ENCODE measurements at regions not wholly inside any gene's neighbourhood (a gene's known extent, or its start where the extent isn't known, plus 50 kb on each side); places are given as distances from the start of the nearest gene placed in this dataset.
"Not testable (repeated sequence)": the region's sequence is repeated elsewhere in the genome, so short reads cannot be mapped to it uniquely, and the experiment has no call there.

DNA sequence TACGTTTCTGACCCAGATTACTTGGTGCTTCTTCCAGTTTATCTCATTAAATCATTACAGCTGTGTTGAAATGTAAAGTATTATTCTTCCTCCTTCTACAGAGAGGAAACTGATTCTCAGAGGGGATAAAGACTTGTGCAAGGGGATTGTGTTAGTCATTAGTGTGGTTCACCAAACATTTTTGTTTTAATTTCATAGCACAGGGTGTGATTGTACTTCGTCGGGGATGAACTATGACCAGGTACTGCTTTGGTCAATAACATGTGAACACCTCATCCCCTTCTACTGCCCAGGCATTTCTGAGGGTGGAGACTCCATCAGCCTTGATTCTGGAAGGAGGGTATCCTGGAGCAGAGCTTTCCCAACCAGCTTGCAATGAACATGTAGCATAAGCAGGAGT is 120.2 kb upstream of the ALX4 start:
- DNase-seq, result no peak
- 49% methylated on average over 2 of the region's 3 CpGs for WGBS (ENCODE audit: insufficient coverage, low coverage, low lambda C conversion rate, missing lambda C conversion rate)
- no peak for TF ChIP-seq POLR2A (IDR thresholded peaks at IDR 0.05)
- ATAC-seq, result no peak
- Histone ChIP-seq H3K27me3 (no peaks in the 10 kb centered on the region), H3K4me3 (no peak overlapping the region), H3K4me1 (no peaks in the 10 kb centered on the region), H3K9me3 (no peaks in the 10 kb centered on the region), H3K27ac (no peak overlapping the region), H3K36me3 (no peaks in the 10 kb centered on the region)
- intact Hi-C loops (cut with DNase I), result no loop called here

DNA sequence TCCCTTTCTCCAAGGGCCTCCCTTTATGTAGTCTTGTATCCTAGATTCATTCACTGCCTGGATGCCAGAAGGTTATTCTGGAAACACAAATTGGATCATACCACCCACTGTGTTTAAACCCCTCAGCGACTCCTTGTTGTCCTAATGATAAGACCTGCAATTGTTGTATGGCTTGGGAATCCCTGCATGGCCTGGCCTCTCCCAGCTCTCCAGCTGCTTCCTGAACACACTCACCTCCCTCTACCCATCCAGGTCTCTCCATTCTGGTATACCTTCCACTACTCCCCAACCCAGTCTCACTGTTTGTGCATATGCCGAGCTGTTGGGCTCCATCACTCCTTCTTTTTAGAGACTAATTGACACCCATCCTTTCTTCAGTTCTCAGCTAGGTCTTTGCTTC is 124.3 kb upstream of the ALX4 start:
- H3K27me3 ChIP-seq, result no peaks in the 10 kb centered on the region
- no peak for TF ChIP-seq POLR2A (IDR thresholded peaks at IDR 0.05)
- TF ChIP-seq, protein P1, sequence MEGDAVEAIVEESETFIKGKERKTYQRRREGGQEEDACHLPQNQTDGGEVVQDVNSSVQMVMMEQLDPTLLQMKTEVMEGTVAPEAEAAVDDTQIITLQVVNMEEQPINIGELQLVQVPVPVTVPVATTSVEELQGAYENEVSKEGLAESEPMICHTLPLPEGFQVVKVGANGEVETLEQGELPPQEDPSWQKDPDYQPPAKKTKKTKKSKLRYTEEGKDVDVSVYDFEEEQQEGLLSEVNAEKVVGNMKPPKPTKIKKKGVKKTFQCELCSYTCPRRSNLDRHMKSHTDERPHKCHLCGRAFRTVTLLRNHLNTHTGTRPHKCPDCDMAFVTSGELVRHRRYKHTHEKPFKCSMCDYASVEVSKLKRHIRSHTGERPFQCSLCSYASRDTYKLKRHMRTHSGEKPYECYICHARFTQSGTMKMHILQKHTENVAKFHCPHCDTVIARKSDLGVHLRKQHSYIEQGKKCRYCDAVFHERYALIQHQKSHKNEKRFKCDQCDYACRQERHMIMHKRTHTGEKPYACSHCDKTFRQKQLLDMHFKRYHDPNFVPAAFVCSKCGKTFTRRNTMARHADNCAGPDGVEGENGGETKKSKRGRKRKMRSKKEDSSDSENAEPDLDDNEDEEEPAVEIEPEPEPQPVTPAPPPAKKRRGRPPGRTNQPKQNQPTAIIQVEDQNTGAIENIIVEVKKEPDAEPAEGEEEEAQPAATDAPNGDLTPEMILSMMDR (IDR thresholded peaks at IDR 0.05), result no peak
- no peak overlapping the region for H3K27ac ChIP-seq
- 63% methylated on average over 2 of the region's 2 CpGs for WGBS (ENCODE audit: insufficient coverage, low coverage, low lambda C conversion rate, missing lambda C conversion rate)
- no peaks in the 10 kb centered on the region for H3K9me3 ChIP-seq
- intact Hi-C loops (cut with DNase I), result no loop called here
- H3K36me3 ChIP-seq, result no peaks in the 10 kb centered on the region
- no peak overlapping the region for H3K4me3 ChIP-seq
- ATAC-seq, result no peak
- H3K4me1 ChIP-seq, result no peaks in the 10 kb centered on the region
- no peak for DNase-seq

DNA sequence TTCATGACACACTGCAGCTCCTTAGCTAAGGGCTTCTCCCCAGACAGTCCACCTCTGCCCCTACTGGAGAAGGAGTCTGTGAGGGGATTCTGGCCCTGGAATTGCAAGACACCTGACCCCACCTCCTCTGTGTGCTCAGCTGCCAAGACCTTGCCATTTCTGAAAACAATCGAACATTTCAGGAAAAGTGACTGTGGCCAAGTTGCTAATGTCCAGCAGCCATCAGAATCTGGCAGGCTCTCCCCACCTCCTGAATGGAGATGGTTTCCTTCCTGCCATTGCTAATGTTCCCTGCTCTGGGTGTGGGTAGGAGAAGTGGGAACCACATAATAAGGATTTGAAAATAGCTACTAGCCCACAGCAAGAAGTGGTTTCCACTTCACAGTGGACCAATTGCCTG is 127.2 kb upstream of the ALX4 start:
- Histone ChIP-seq H3K4me3 (no peak overlapping the region), H3K36me3 (no peaks in the 10 kb centered on the region), H3K27me3 (no peaks in the 10 kb centered on the region), H3K9me3 (no peaks in the 10 kb centered on the region), H3K27ac (no peak overlapping the region), H3K4me1 (no peaks in the 10 kb centered on the region)
- intact Hi-C loops (cut with DNase I), result no loop called here
- DNase-seq (no peak), ATAC-seq (no peak)
- TF ChIP-seq, protein P1 (IDR thresholded peaks at IDR 0.05), result no peak
- no peak for TF ChIP-seq POLR2A (IDR thresholded peaks at IDR 0.05)
- 56% methylated on average over 1 of the region's 1 CpG for WGBS (ENCODE audit: insufficient coverage, low coverage, low lambda C conversion rate, missing lambda C conversion rate)

DNA sequence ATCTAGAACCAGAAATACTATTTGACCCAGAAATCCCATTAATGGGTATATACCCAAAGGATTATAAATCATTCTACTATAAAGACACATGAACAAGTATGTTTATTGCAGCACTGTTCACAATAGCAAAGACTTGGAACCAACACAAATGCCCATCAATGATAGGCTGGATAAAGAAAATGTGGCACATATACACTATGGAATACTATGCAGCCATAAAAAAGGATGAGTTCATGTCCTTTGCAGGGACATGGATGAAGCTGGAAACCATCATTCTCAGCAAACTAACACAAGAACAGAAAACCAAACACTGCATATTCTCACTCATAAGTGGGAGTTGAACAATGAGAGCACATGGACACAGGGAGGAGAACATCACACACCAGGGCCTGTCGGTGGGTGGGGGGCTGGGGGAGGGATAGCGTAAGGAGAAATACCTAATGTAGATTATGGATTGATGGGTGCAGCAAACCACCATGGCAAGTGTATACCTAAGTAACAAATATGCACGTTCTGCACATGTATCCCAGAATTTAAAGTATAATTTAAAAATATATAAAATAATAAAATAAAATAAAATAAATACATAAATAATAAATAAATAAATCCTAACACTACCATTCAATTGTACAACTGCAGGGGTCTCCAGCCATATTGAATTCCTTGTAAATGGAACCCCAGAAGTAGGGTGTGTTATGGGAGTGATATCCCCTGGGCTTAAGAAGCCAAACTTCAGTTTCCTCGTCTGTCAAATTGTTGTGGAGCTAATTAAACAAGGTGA is 122.4 kb upstream of the CD82 start:
- intact Hi-C loops (cut with DNase I); H3K27ac ChIP-seq; H3K36me3 ChIP-seq; DNase-seq; H3K4me3 ChIP-seq; H3K9me3 ChIP-seq; H3K4me1 ChIP-seq; ATAC-seq; H3K27me3 ChIP-seq: not testable (repeated sequence)
- 85% methylated on average over 3 of the region's 4 CpGs for WGBS (ENCODE audit: insufficient coverage, low coverage, low lambda C conversion rate, missing lambda C conversion rate)

DNA sequence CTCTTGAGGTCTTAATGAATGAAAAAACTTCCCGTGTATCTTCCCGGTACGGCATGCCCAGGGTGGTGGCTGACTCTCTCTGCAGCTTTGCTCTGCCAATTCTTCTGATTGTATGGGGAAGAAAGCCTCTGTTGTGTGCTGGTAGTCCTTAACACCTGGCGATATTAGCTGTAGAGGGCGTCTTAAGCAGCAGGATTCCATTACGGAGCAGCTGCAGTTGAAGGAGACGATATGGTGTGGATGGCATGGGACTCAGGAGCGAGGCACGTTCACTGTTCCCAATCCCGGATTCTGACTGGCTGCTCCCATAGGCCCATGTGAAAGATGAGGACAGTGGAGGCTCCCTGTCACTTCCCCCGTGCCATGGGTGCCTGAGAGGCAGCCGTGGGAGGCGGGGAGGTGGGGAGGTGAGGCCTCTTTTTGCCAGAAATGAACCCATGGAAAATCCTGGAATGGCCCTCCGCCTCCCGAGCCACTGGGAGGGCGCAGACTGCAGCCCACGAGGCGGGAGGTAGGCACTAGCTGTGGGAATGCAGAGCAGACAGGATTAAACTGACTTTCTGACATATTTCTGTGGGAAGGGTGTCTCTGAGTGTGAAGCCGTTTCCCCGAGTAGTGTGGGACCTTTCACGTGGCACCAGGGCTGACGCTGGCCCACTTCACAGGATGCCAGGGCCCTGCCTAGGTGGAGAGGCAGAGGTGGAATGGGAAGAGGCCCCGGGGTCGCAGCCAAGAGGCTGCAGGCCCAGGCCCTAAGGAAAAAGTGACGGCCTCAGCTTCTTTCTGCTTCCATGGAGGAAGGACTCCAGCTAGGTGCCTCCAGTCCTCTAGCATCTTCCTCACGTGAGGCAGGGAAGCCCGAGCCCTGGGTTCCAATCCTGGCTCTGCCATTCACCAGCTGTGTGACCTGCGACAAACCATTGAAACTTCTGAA is 121.4 kb upstream of the CD82 start:
- H3K9me3 ChIP-seq, result no peaks in the 10 kb centered on the region
- no peak for TF ChIP-seq POLR2A (IDR thresholded peaks at IDR 0.05)
- TF ChIP-seq, protein P1 (IDR thresholded peaks at IDR 0.05), result no peak
- DNase-seq, result no peak
- no peaks in the 10 kb centered on the region for H3K4me1 ChIP-seq
- H3K27me3 ChIP-seq, result no peaks in the 10 kb centered on the region
- H3K4me3 ChIP-seq, result no peak overlapping the region
- intact Hi-C loops (cut with DNase I), result no loop called here
- H3K27ac ChIP-seq, result no peak overlapping the region
- 66% methylated on average over 15 of the region's 28 CpGs for WGBS (ENCODE audit: insufficient coverage, low coverage, low lambda C conversion rate, missing lambda C conversion rate)
- no peaks in the 10 kb centered on the region for H3K36me3 ChIP-seq
- ATAC-seq, result no peak

Measured in right lobe of liver (tissue), 6 donors.